AG04450 (cell line): ENCODE measurements at regions not wholly inside any gene's neighbourhood (a gene's known extent, or its start where the extent isn't known, plus 50 kb on each side); places are given as distances from the start of the nearest gene placed in this dataset.

Source experiments
- CTCF ChIA-PET: fragments of 300-600, 350-600 bp; formaldehyde crosslinking; extraction: SDS; loops from one replicate; lab custom pipeline; 2022; ENCODE audit warnings: antibody characterized with exemption, inconsistent platforms; lab: Charles Lee
- POLR2A ChIA-PET: fragments of 350-600 bp; formaldehyde crosslinking; extraction: SDS; loops from one replicate; lab custom pipeline; 2021; ENCODE audit warnings: antibody characterized with exemption, inconsistent platforms; lab: Yijun Ruan, JAX
- DNase-seq: peaks from one replicate; pipeline ENCODE4 v3.0.0-alpha.2; 2011; ENCODE audit warnings: low read depth, low spot score
- H3K27ac ChIP-seq: one replicate; pipeline ENCODE4 v1.5.1; 2012; ENCODE audit warnings: low read depth, low read length, control low read depth
- H3K27me3 ChIP-seq: one replicate; pipeline ENCODE4 v1.6.0; 2012; ENCODE audit warnings: low read length; ENCODE audit not compliant: control insufficient read depth, insufficient read depth
- H3K4me3 ChIP-seq: 2 replicates; pipeline ENCODE4 v1.5.1; 2011; ENCODE audit warnings: mild to moderate bottlenecking, low read depth, low read length, control low read depth
- H3K9me3 ChIP-seq: 2 replicates; pipeline ENCODE4 v1.5.1; 2012; ENCODE audit warnings: low read length; ENCODE audit not compliant: control insufficient read depth, insufficient read depth
- TF ChIP-seq, protein P1 (sequence below): IDR thresholded peaks from 2 replicates; pipeline ENCODE4 v1.5.1; 2011; ENCODE audit warnings: low read depth, low read length, control low read depth, inconsistent platforms

DNA sequence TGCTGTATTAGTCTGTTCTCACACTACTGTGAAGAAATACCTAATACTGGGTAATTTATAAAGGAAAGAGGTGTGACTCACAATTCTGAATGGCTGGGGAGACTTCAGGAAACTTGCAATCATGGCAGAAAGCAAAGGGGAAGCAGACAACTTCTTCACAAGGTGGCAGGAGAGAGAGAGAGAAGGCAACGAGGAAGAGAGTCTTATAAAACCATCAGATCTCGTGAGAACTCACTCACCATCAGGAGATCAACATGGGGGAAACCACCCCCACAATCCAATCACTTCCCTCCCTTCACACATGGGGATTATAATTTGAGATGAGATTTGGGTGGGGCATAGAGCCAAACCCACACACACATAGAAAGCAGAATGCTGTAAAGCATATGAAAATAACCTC lies 896.2 kb downstream of the CDH11 start:
- ChIA-PET POLR2A (no interaction called here), CTCF (no interaction called here)
- H3K27me3 ChIP-seq: no peaks in the 10 kb centered on the region
- TF ChIP-seq, protein P1, sequence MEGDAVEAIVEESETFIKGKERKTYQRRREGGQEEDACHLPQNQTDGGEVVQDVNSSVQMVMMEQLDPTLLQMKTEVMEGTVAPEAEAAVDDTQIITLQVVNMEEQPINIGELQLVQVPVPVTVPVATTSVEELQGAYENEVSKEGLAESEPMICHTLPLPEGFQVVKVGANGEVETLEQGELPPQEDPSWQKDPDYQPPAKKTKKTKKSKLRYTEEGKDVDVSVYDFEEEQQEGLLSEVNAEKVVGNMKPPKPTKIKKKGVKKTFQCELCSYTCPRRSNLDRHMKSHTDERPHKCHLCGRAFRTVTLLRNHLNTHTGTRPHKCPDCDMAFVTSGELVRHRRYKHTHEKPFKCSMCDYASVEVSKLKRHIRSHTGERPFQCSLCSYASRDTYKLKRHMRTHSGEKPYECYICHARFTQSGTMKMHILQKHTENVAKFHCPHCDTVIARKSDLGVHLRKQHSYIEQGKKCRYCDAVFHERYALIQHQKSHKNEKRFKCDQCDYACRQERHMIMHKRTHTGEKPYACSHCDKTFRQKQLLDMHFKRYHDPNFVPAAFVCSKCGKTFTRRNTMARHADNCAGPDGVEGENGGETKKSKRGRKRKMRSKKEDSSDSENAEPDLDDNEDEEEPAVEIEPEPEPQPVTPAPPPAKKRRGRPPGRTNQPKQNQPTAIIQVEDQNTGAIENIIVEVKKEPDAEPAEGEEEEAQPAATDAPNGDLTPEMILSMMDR: no peak
- DNase-seq: no peak
- H3K27ac ChIP-seq: no peak overlapping the region
- H3K4me3 ChIP-seq: no peak overlapping the region
- no peaks in the 10 kb centered on the region for H3K9me3 ChIP-seq

DNA sequence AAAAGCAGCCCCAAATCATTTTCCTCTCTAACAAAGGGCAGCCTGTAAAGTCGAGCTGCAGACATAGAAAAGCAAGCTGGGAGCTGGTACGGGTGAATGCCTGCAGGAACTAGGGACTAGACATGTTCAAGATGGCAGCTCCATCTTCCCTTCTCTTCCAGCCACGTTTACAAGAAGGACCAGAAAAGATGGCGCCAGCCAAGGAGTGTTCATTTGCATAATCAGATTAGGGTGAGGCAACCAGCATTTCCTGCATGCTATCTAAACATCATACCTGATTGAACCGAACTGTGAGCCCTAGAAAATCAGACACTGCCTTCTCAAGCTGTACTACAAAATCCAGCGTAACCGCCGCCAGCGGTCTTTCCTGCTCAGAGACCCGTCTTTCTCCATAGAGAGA lies 896.8 kb downstream of the CDH11 start:
- TF ChIP-seq, protein P1: no peak
- H3K27me3 ChIP-seq: no peaks in the 10 kb centered on the region
- H3K27ac ChIP-seq: no peak overlapping the region
- POLR2A ChIA-PET: no interaction called here
- DNase-seq: no peak
- H3K4me3 ChIP-seq: no peak overlapping the region
- CTCF ChIA-PET: no interaction called here
- H3K9me3 ChIP-seq: no peaks in the 10 kb centered on the region

GRCh38 chr16:64217789-64218535 lies 903.9 kb downstream of the CDH11 start:
- TF ChIP-seq, protein P1: no peak
- CTCF ChIA-PET: no interaction called here
- Histone ChIP-seq H3K9me3 (no peaks in the 10 kb centered on the region), H3K4me3 (no peak overlapping the region), H3K27ac (no peak overlapping the region), H3K27me3 (no peaks in the 10 kb centered on the region)
- no peak for DNase-seq
- POLR2A ChIA-PET: no interaction called here

DNA sequence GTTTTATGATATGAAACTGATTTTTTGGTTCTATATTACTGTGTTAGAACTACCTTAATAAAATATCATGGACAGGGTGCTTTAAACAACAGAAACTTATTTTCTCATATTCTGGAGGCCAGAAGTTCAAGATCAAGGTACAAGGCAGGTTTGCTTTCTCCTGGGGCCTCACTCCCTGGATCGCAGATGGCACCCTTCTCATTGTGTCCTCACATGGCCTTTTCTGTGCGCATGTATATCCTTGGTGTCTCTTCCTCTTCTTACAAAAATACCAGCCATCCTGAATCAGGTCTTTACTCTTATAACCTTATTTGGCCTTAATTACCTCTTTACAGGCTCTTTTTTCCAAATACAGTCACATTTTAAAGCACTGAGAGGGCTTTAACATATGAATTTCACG lies 906.1 kb downstream of the CDH11 start:
- no peak for DNase-seq
- POLR2A ChIA-PET: no interaction called here
- CTCF ChIA-PET: no interaction called here
- TF ChIP-seq, protein P1: no peak
- Histone ChIP-seq H3K27ac (no peak overlapping the region), H3K9me3 (no peaks in the 10 kb centered on the region), H3K27me3 (no peaks in the 10 kb centered on the region), H3K4me3 (no peak overlapping the region)

DNA sequence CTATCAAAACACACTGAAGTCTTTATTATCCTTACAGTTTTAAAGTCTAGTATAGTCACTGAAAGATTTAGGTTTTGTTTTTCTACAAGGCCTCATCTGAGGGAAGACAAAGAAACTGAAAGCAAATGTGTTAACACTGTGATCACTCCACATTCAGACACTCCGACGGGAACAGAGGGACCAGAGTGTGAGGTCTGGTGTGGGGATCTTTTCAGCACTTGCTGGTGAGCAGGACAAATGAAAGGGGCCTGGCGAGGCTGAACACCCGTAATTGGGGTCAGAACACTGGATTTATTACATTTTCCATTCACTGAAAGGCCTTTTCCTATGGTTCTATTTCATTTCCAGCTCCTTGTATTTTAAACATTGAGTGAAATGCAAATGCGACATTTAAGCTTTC lies 910.5 kb downstream of the CDH11 start:
- H3K27me3 ChIP-seq: no peaks in the 10 kb centered on the region
- no peak overlapping the region for H3K4me3 ChIP-seq
- no peak overlapping the region for H3K27ac ChIP-seq
- CTCF ChIA-PET: no interaction called here
- TF ChIP-seq, protein P1: no peak
- no peak for DNase-seq
- POLR2A ChIA-PET: no interaction called here
- no peaks in the 10 kb centered on the region for H3K9me3 ChIP-seq
